Psoas muscle (tissue), 7 donors: ENCODE measurements at regions not wholly inside any gene's neighbourhood (a gene's known extent, or its start where the extent isn't known, plus 50 kb on each side); places are given as distances from the start of the nearest gene placed in this dataset.

Experiments used
- ATAC-seq, 4 donors: fragments of 200-7000 bp; cut with Tn5 transposase; one replicate each; pipeline ENCODE4 v1.9.1; 2020; ENCODE audit warnings: moderate library complexity in 3 of 4, mild to moderate bottlenecking in 2 of 4
- DNase-seq, 2 donors: peaks; one replicate each; pipeline ENCODE4 v3.0.0-alpha.2; 2020
- H3K27ac ChIP-seq: fragments of 200-600 bp; one replicate; pipeline ENCODE4 v1.8.0; 2022
- H3K27me3 ChIP-seq, 3 donors: fragments of 200-600 bp in 1 of 3; one replicate each; pipeline versions ENCODE4 v1.6.1 to v1.8.0; 2013 to 2022; ENCODE audit warnings: low read length in 2 of 3, mild to moderate bottlenecking in 2 of 3, moderate library complexity in 1 of 3; ENCODE audit not compliant: insufficient read depth in 3 of 3
- H3K36me3 ChIP-seq, 2 donors: fragments of 200-600 bp in 1 of 2; one replicate each; pipeline versions ENCODE4 v1.6.1 to v1.8.0; 2013 to 2022; ENCODE audit warnings: low read depth in 1 of 2, mild to moderate bottlenecking in 1 of 2, moderate library complexity in 1 of 2; ENCODE audit not compliant: insufficient read depth in 1 of 2
- H3K4me1 ChIP-seq: fragments of 200-600 bp; one replicate; pipeline ENCODE4 v1.8.0; 2022
- H3K4me3 ChIP-seq: fragments of 200-600 bp; one replicate; pipeline ENCODE4 v1.8.0; 2022; ENCODE audit warnings: mild to moderate bottlenecking
- H3K9me3 ChIP-seq: fragments of 200-600 bp; one replicate; pipeline ENCODE4 v1.8.0; 2022
- WGBS, 3 donors: extraction: QIAGEN DNeasy Blood & Tissue Kit; methylation state at CpG; one replicate each; pipeline versions ENCODE4 v1.1.6 to v1.1.7; 2013; 5-methylcytosine and 5-hydroxymethylcytosine counted together
- intact Hi-C, 2 donors: fragments of 100-400 bp; cut with DNase I; formaldehyde crosslinking; loops; one replicate each; pipeline versions ENCODE4 v1.11.0 to v1.14.2; 2022
- TF ChIP-seq, protein P1 (sequence below): fragments of 200-600 bp; IDR thresholded peaks from one replicate; pipeline ENCODE4 v1.8.0; 2022; ENCODE audit warnings: antibody characterized with exemption
- donor health status: healthy with polysubstance abuse.
- donor health status: DM: no; HTN: no; CAD: no; lungs with moderate emphysema.
- donor health status: Bipolar disorder and iron deficiency.
- donor health status: healthy.
- donor health status: DM: yes; HTN: yes; CAD: no.
- donor health status: DM: no; HTN: no; CAD: no.
- donor health status: DM: yes; HTN: yes; CAD: no.

DNA sequence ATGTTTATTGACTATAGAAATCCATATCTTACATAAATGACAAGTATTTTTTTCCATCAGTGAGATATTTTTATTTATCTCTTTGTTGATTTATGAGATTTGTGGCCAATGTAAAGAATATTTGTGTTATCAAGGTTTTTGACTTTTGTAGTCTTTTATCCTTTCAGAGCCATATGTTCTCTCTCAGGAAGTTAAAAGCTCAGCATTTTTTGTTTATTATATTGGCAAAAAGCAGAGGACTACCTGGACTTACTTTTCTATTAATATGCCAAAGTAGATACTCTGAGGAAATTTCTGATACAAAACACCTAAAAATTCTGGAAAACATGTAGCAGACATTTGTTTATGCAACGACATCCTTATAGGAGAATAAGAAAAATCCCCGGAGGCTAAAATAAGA lies 490.3 kb downstream of the SLC6A15 start:
- 74 to 84% (median 78%) methylated on average over 2 of the region's 2 CpGs for WGBS, 3 donors
- intact Hi-C loops: no loop called here
- no peak for ATAC-seq

DNA sequence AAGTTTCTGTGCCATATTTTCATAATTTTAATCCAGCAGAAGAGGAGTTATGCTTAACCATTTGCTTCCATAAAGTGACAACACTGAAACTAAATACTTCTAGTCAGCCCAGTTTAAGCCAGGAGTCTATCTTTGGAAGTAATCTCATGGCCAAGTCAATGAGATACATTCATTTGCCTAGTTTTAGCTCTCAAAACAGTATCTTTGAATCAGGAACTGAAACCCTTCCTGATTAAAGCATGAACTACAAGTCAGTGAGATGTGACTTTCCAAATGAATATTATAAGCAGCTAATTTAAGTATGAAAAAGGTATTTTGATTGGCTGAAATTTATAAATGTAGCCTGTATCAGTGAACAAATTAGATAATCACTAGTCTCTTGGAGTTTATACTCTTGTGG lies 491.5 kb downstream of the SLC6A15 start:
- Histone ChIP-seq H3K27me3 (no peaks in the 10 kb centered on the region), H3K4me3 (no peak overlapping the region), H3K27ac (no peak overlapping the region), H3K9me3 (no peaks in the 10 kb centered on the region), H3K36me3 (no peaks in the 10 kb centered on the region), H3K4me1 (no peaks in the 10 kb centered on the region)
- DNase-seq (no peak), ATAC-seq (no peak)
- TF ChIP-seq, protein P1, sequence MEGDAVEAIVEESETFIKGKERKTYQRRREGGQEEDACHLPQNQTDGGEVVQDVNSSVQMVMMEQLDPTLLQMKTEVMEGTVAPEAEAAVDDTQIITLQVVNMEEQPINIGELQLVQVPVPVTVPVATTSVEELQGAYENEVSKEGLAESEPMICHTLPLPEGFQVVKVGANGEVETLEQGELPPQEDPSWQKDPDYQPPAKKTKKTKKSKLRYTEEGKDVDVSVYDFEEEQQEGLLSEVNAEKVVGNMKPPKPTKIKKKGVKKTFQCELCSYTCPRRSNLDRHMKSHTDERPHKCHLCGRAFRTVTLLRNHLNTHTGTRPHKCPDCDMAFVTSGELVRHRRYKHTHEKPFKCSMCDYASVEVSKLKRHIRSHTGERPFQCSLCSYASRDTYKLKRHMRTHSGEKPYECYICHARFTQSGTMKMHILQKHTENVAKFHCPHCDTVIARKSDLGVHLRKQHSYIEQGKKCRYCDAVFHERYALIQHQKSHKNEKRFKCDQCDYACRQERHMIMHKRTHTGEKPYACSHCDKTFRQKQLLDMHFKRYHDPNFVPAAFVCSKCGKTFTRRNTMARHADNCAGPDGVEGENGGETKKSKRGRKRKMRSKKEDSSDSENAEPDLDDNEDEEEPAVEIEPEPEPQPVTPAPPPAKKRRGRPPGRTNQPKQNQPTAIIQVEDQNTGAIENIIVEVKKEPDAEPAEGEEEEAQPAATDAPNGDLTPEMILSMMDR: no peak
- intact Hi-C loops: no loop called here

More for the DNA sequence above, 490.3 kb downstream of the SLC6A15 start:
- DNase-seq: no peak
- H3K27ac ChIP-seq: no peak overlapping the region
- TF ChIP-seq, protein P1: no peak
- no peak overlapping the region for H3K4me3 ChIP-seq
- H3K36me3 ChIP-seq: no peaks in the 10 kb centered on the region
- H3K27me3 ChIP-seq: no peaks in the 10 kb centered on the region
- H3K4me1 ChIP-seq: no peaks in the 10 kb centered on the region
- no peaks in the 10 kb centered on the region for H3K9me3 ChIP-seq

DNA sequence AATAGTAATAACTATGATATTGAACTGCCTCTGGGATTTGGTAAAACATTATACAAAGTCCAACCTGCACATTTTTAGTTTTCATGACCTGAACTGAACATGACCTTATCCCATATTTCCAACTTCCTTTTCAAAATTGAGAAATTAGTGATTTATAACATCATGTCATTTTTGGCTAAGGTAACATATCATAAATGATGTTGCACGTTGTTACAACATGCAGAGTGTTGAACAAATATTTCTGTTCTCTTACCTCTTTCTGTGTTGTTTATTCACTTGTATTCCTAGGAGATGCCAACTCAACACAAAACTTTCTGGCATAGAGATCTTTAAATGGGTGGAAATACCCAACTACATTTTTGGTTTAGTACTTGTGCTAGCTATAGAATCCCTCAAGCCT lies 496.0 kb downstream of the SLC6A15 start:
- TF ChIP-seq, protein P1: no peak
- DNase-seq (no peak), ATAC-seq (no peak)
- Histone ChIP-seq H3K4me1 (no peaks in the 10 kb centered on the region), H3K27me3 (no peaks in the 10 kb centered on the region), H3K27ac (no peak overlapping the region), H3K4me3 (no peak overlapping the region), H3K36me3 (no peaks in the 10 kb centered on the region), H3K9me3 (no peaks in the 10 kb centered on the region)
- intact Hi-C loops: no loop called here
- 27 to 32% (median 31%) methylated on average over 1 of the region's 1 CpG for WGBS, 3 donors

DNA sequence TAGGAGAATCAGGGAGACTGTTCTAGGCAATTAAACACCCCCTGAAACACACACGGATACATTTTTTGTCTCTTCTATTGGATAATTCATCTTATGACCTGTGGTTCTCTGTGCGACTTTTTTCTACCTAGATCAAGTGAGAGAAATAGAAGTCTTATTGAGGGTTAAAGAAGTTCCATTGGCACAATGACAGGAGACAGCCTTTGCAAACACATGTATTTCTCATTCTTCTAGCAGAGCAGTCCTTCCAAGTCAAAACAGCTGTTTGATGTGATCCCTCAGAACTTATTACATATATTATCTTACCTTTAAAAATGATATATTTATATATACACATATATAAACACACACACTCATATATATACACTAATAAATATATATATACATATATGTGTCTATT lies 496.7 kb downstream of the SLC6A15 start:
- Histone ChIP-seq H3K36me3 (no peaks in the 10 kb centered on the region), H3K27me3 (no peaks in the 10 kb centered on the region), H3K27ac (no peak overlapping the region), H3K9me3 (no peaks in the 10 kb centered on the region), H3K4me3 (no peak overlapping the region), H3K4me1 (no peaks in the 10 kb centered on the region)
- ATAC-seq: no peak
- TF ChIP-seq, protein P1: no peak
- WGBS, 3 donors: 67 to 79% (median 75%) methylated on average over 2 of the region's 2 CpGs
- DNase-seq: no peak
- intact Hi-C loops: no loop called here

DNA sequence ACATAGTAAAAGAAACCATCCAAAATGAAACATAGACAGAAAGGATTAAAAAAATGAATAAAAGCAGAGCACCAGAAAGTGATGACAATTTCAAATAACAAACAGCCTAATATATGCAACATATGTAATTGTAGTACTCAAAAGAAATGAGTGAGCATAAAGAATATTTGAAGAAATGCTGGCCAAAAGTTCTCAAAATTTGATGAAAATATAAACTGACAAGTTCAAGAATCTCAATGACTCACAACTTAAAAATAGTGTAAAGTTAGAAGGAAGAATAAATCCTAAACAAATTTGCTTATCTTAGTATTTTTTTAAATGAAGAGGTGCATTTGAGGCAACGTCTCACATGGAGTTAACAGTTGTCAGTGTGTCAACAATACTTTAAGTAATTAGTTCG lies 498.9 kb downstream of the SLC6A15 start:
- no peaks in the 10 kb centered on the region for H3K27me3 ChIP-seq
- H3K36me3 ChIP-seq: no peaks in the 10 kb centered on the region
- WGBS, 3 donors: 72 to 77% (median 73%) methylated on average over 2 of the region's 2 CpGs
- no peak overlapping the region for H3K4me3 ChIP-seq
- H3K9me3 ChIP-seq: no peaks in the 10 kb centered on the region
- no peaks in the 10 kb centered on the region for H3K4me1 ChIP-seq
- DNase-seq: no peak
- no peak for ATAC-seq
- intact Hi-C loops: no loop called here
- TF ChIP-seq, protein P1: no peak
- H3K27ac ChIP-seq: no peak overlapping the region
